Neuronal stem cell (in vitro differentiated cells): ENCODE measurements at regions not wholly inside any gene's neighbourhood (a gene's known extent, or its start where the extent isn't known, plus 50 kb on each side); places are given as distances from the start of the nearest gene placed in this dataset.

Experiments
- DNase-seq: peaks from one replicate; pipeline ENCODE4 v3.0.0-alpha.2; 2013; ENCODE audit warnings: low spot score
- H2AFZ ChIP-seq: one replicate; pipeline ENCODE4 v1.6.1; 2013; ENCODE audit warnings: mild to moderate bottlenecking, low read length, inconsistent platforms
- H2AK5ac ChIP-seq: 2 replicates; pipeline ENCODE4 v1.6.1; 2013; ENCODE audit warnings: low read depth, mild to moderate bottlenecking, inconsistent platforms, low read length, moderate library complexity, mixed read lengths
- H2BK120ac ChIP-seq: 2 replicates; pipeline ENCODE4 v1.6.1; 2013; ENCODE audit warnings: low read depth, mild to moderate bottlenecking, inconsistent platforms, low read length, moderate library complexity, mixed read lengths
- H2BK12ac ChIP-seq: one replicate; pipeline ENCODE4 v1.6.1; 2013; ENCODE audit warnings: low read length, inconsistent platforms
- H2BK15ac ChIP-seq: 2 replicates; pipeline ENCODE4 v1.6.1; 2013; ENCODE audit warnings: mild to moderate bottlenecking, low read length, inconsistent platforms, mixed read lengths
- H2BK5ac ChIP-seq: one replicate; pipeline ENCODE4 v1.6.1; 2013; ENCODE audit warnings: inconsistent platforms, mild to moderate bottlenecking, low read length, moderate library complexity
- H3K14ac ChIP-seq: one replicate; pipeline ENCODE4 v1.6.1; 2013; ENCODE audit warnings: low read length, inconsistent platforms
- H3K18ac ChIP-seq: 2 replicates; pipeline ENCODE4 v1.6.1; 2013; ENCODE audit warnings: low read length, inconsistent platforms
- H3K23ac ChIP-seq: 2 replicates; pipeline ENCODE4 v1.6.1; 2013; ENCODE audit warnings: low read depth, mild to moderate bottlenecking, mixed read lengths, low read length, inconsistent platforms; ENCODE audit not compliant: poor library complexity
- H3K27ac ChIP-seq: replicated peaks from 3 replicates; pipeline ENCODE4 v1.5.1; 2013; ENCODE audit warnings: low read length, inconsistent platforms
- H3K27me3 ChIP-seq, 3 experiments: 2 replicates each; pipeline ENCODE4 v1.6.1; 2013; ENCODE audit warnings: low read length in 3 of 3, mild to moderate bottlenecking in 2 of 3, inconsistent platforms in 1 of 3, low read depth in 1 of 3, mixed read lengths in 1 of 3, moderate library complexity in 1 of 3; ENCODE audit not compliant: control insufficient read depth in 3 of 3, insufficient read depth in 3 of 3
- H3K36me3 ChIP-seq, 2 donors: replicated peaks in 1 of 2; 2 replicates each; pipeline ENCODE4 v1.6.1; 2013; ENCODE audit warnings: low read length in 2 of 2; ENCODE audit not compliant: control insufficient read depth in 2 of 2, insufficient read depth in 2 of 2
- H3K4ac ChIP-seq: 2 replicates; pipeline ENCODE4 v1.6.1; 2013; ENCODE audit warnings: inconsistent platforms, mild to moderate bottlenecking, low read length, moderate library complexity
- H3K4me1 ChIP-seq, 2 donors: 1 replicate in 1 of 2; 2 replicates in 1 of 2; pipeline ENCODE4 v1.6.1; 2013; ENCODE audit warnings: low read length in 2 of 2, low read depth in 1 of 2; ENCODE audit not compliant: control insufficient read depth in 2 of 2, insufficient read depth in 1 of 2
- H3K4me2 ChIP-seq: one replicate; pipeline ENCODE4 v1.6.1; 2013; ENCODE audit warnings: mild to moderate bottlenecking, low read length, inconsistent platforms; ENCODE audit not compliant: insufficient read depth, poor library complexity, severe bottlenecking
- H3K4me3 ChIP-seq, 2 donors: 2 replicates each; pipeline ENCODE4 v1.5.1; 2013; ENCODE audit warnings: low read length in 2 of 2, mild to moderate bottlenecking in 2 of 2, inconsistent platforms in 1 of 2, moderate library complexity in 1 of 2
- H3K79me1 ChIP-seq: one replicate; pipeline ENCODE4 v1.6.1; 2013; ENCODE audit warnings: low read depth, mild to moderate bottlenecking, inconsistent platforms, low read length, moderate library complexity
- H3K9ac ChIP-seq: one replicate; pipeline ENCODE4 v1.6.1; 2013; ENCODE audit warnings: mild to moderate bottlenecking, low read depth, low read length, inconsistent platforms; ENCODE audit not compliant: poor library complexity
- H3K9me3 ChIP-seq, 2 donors: replicated peaks in 1 of 2; 2 replicates each; pipeline versions ENCODE3 to v1.6.1; 2013; ENCODE audit warnings: low read length in 2 of 2, mild to moderate bottlenecking in 2 of 2, inconsistent platforms in 1 of 2, low read depth in 1 of 2, mixed read lengths in 1 of 2, moderate library complexity in 1 of 2; ENCODE audit not compliant: control insufficient read depth in 2 of 2, insufficient read depth in 1 of 2
- H4K8ac ChIP-seq: one replicate; pipeline ENCODE4 v1.6.1; 2013; ENCODE audit warnings: low read depth, mild to moderate bottlenecking, inconsistent platforms, low read length, moderate library complexity
- H4K91ac ChIP-seq: one replicate; pipeline ENCODE4 v1.6.1; 2013; ENCODE audit warnings: low read length, low read depth, mild to moderate bottlenecking, inconsistent platforms; ENCODE audit not compliant: poor library complexity
- WGBS, 2 donors: extraction: QIAGEN DNeasy Blood & Tissue Kit; methylation state at CpG; one replicate each; pipeline ENCODE4 v1.1.7; 2013; ENCODE audit warnings: missing lambda C conversion rate in 2 of 2, mixed read lengths in 1 of 2; ENCODE audit not compliant: insufficient read length in 2 of 2, insufficient replicate concordance in 1 of 2; ENCODE audit errors: extremely low coverage in 2 of 2; 5-methylcytosine and 5-hydroxymethylcytosine counted together

DNA sequence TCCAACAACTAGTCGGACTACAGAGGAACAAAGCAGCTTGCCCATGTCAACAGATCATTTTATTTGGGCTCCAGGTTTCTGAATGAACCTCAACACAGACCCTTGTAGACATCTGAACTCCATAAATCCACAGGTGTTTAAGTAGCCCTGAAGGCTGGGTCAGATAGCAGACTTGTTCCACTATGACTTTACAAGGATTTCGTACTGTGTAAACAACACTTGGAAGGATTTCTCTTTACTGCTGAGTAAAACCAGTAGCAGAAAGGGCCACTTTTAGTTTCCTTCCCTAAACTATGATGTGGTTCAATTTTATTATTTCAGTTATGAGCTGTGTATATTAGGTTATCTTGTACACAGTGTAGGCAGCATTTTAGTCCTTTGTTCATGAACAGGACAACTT, 316.4 kb upstream of the ADGRL2 start:
- no peak overlapping the region for H4K8ac ChIP-seq
- H2BK12ac ChIP-seq: no peak overlapping the region
- no peak overlapping the region for H4K91ac ChIP-seq
- no peak overlapping the region for H3K4me2 ChIP-seq
- peaks cover 0 to 17% of the 10 kb centered on the region in 2 donors for H3K9me3 ChIP-seq
- H3K79me1 ChIP-seq: no peaks in the 10 kb centered on the region
- no peak overlapping the region for H3K4ac ChIP-seq
- DNase-seq: no peak
- no peak overlapping the region for H3K4me3 ChIP-seq
- no CpG with 5 or more reads among the region's 2 CpGs for WGBS, 2 donors
- no peak overlapping the region for H2AK5ac ChIP-seq
- no peak overlapping the region for H2BK5ac ChIP-seq
- H3K4me1 ChIP-seq: no peaks in the 10 kb centered on the region
- no peak overlapping the region for H3K18ac ChIP-seq
- no peak overlapping the region for H2BK120ac ChIP-seq
- H3K9ac ChIP-seq: no peak overlapping the region
- no peak overlapping the region for H3K27ac ChIP-seq
- peaks cover 0 to 9% of the 10 kb centered on the region in 2 donors for H3K36me3 ChIP-seq
- no peak overlapping the region for H3K23ac ChIP-seq
- no peak overlapping the region for H2BK15ac ChIP-seq
- no peak overlapping the region for H3K14ac ChIP-seq
- no peak overlapping the region for H2AFZ ChIP-seq
- H3K27me3 ChIP-seq: no peaks in the 10 kb centered on the region

DNA sequence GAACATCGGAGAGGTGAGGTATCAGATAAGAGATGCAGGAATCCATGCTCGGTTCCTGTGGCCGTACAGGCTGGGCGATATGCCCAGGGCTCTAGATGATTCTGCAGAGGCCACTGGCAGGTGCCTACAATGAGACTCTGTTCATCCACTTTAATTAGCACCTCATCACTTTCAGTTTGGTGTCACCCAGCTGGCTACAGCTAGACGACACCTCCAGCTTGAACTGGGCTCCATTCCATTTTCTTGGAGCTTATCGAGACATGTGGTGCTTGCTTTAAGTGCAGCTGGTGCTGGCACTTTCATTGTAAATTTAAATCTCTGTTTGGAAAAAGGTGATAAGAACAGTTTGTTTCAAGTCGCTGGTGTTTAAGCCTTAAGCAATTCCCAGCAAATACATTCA, 322.5 kb upstream of the ADGRL2 start:
- Histone ChIP-seq H2BK120ac (no peak overlapping the region), H3K36me3 (peaks cover 0 to 3% of the 10 kb centered on the region in 2 donors), H2BK15ac (no peak overlapping the region), H3K9me3 (peaks cover 0 to 2% of the 10 kb centered on the region in 2 donors), H2BK5ac (no peak overlapping the region), H4K8ac (no peak overlapping the region), H3K27me3 (no peaks in the 10 kb centered on the region), H4K91ac (no peak overlapping the region), H3K9ac (no peak overlapping the region), H3K14ac (no peak overlapping the region), H3K4me3 (no peak overlapping the region), H2BK12ac (no peak overlapping the region), H3K4ac (no peak overlapping the region), H3K23ac (no peak overlapping the region), H3K27ac (no peak overlapping the region), H2AFZ (no peak overlapping the region), H2AK5ac (no peak overlapping the region), H3K18ac (no peak overlapping the region), H3K79me1 (no peaks in the 10 kb centered on the region), H3K4me2 (no peak overlapping the region), H3K4me1 (peaks cover 1 to 5% of the 10 kb centered on the region in 2 donors)
- no CpG with 5 or more reads among the region's 7 CpGs for WGBS, 2 donors
- no peak for DNase-seq

DNA sequence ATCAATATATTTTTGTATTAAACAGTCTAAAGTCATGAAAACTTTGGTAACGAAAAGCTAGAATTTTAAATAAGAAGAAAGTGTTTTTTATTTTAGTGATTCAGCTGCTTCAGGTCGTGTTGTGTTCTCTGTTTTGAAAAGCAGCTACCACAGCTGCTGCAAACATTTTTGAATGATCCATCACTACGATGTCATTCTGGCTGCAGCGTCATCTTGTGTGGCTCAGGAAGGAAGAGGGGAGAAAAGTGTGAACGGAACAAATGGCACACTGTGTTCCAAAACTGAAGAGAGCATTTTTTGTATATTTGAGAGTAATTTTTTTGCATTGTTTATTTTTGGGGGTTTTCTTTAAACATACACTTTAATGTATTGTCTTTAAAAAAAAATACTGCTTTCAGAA, 323.0 kb upstream of the ADGRL2 start:
- no peak overlapping the region for H4K8ac ChIP-seq
- H3K79me1 ChIP-seq: no peaks in the 10 kb centered on the region
- no peak overlapping the region for H3K18ac ChIP-seq
- H4K91ac ChIP-seq: no peak overlapping the region
- H3K4ac ChIP-seq: no peak overlapping the region
- H2BK15ac ChIP-seq: no peak overlapping the region
- H2AK5ac ChIP-seq: no peak overlapping the region
- H3K4me1 ChIP-seq: peaks cover 1 to 5% of the 10 kb centered on the region in 2 donors
- H3K9me3 ChIP-seq: peaks cover 0 to 2% of the 10 kb centered on the region in 2 donors
- no peak for DNase-seq
- H3K23ac ChIP-seq: no peak overlapping the region
- no peaks in the 10 kb centered on the region for H3K36me3 ChIP-seq
- no peak overlapping the region for H3K9ac ChIP-seq
- H3K4me3 ChIP-seq: no peak overlapping the region
- no peak overlapping the region for H2BK12ac ChIP-seq
- no peak overlapping the region for H3K27ac ChIP-seq
- no peak overlapping the region for H2BK5ac ChIP-seq
- WGBS, 2 donors: no CpG with 5 or more reads among the region's 5 CpGs
- H3K14ac ChIP-seq: no peak overlapping the region
- no peak overlapping the region for H3K4me2 ChIP-seq
- H2BK120ac ChIP-seq: no peak overlapping the region
- H2AFZ ChIP-seq: no peak overlapping the region
- no peaks in the 10 kb centered on the region for H3K27me3 ChIP-seq

DNA sequence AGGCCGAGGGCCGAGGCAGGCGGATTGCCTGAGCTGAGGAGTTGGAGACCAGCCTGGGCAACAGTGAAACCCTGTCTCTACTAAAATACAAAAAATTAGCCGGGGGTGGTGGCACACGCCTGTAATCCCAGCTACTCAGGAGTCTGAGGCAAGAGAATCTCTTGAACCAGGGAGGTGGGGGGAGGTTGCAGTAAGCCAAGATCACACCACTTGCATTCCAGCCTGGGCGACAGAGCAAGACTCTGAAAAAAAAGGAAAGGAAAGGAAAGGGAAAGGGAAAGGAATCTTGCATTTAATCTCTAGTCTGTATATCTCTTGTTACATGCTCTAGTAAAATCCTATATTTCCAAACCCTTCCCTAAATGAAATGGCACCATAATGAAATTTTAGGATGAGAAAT, 328.3 kb upstream of the ADGRL2 start:
- Histone ChIP-seq H2BK15ac (no peak overlapping the region), H3K4me2 (no peak overlapping the region)
- WGBS, 2 donors: no CpG with 5 or more reads among the region's 6 CpGs

More for the DNA sequence above, 328.3 kb upstream of the ADGRL2 start:
- Histone ChIP-seq H3K23ac (no peak overlapping the region), H3K4me1 (peaks cover 2 to 43% of the 10 kb centered on the region in 2 donors), H3K14ac (no peak overlapping the region), H2AFZ (no peak overlapping the region), H4K91ac (no peak overlapping the region), H3K9ac (no peak overlapping the region), H4K8ac (no peak overlapping the region), H3K27ac (no peak overlapping the region), H3K9me3 (no peaks in the 10 kb centered on the region), H3K36me3 (no peaks in the 10 kb centered on the region), H2BK120ac (no peak overlapping the region), H3K18ac (no peak overlapping the region), H3K4me3 (no peak overlapping the region), H2BK12ac (no peak overlapping the region), H3K4ac (no peak overlapping the region), H3K27me3 (no peaks in the 10 kb centered on the region), H2AK5ac (no peak overlapping the region), H3K79me1 (no peaks in the 10 kb centered on the region), H2BK5ac (no peak overlapping the region)
- no peak for DNase-seq
